ENCODE measurements at regions not wholly inside any gene's neighbourhood (a gene's known extent, or its start where the extent isn't known, plus 50 kb on each side); places are given as distances from the start of the nearest gene placed in this dataset.

GRCh38 chr4:83213640-83214039, 71.0 kb downstream of the COQ2 start:
- DNase-seq = no peak
- no peak for TF ChIP-seq CTCF (IDR thresholded peaks at IDR 0.05; ENCODE audit: low read depth, low read length)
- Histone ChIP-seq H3K4me3 (ENCODE audit: low read depth, low read length) (no peak overlapping the region), H3K27me3 (ENCODE audit: insufficient read depth, low read depth, severe bottlenecking) (no peaks in the 10 kb centered on the region), H3K27ac (no peak overlapping the region), H3K36me3 (no peaks in the 10 kb centered on the region), H3K9me3 (ENCODE audit: severe bottlenecking) (no peaks in the 10 kb centered on the region)

- no peaks in the 10 kb centered on the region for H3K27me3 ChIP-seq (ENCODE audit: insufficient read depth, low read depth, severe bottlenecking)
- DNase-seq = no peak
Measured at GRCh38 chr4:83212041-83212851, 72.4 kb downstream of the COQ2 start.

DNA sequence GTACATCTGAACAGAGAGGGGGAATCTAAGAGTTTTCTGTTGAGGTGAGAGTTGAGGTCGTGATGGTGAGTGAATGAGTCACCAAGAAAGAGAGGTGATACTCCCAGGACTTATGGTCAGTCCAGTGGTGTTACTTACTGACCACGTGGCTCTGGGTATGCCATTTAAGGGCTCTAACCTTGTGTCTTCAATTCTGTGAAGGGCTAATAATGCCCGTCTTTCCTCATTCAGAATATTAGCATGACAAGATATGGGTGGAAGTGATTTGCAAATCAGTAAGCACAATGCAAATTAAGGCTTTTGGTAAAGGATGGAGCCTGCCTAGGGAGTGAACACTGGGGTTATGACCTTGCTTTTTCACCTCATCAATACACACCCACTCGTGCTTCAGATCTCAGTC, 75.2 kb downstream of the COQ2 start:
- no peaks in the 10 kb centered on the region for H3K27me3 ChIP-seq (ENCODE audit: insufficient read depth, low read depth, severe bottlenecking)
- H3K36me3 ChIP-seq = no peaks in the 10 kb centered on the region
- no peak for DNase-seq
- TF ChIP-seq CTCF (IDR thresholded peaks at IDR 0.05; ENCODE audit: low read depth, low read length) = no peak
- no peak overlapping the region for H3K27ac ChIP-seq
- no peaks in the 10 kb centered on the region for H3K9me3 ChIP-seq (ENCODE audit: severe bottlenecking)
- no peak overlapping the region for H3K4me3 ChIP-seq (ENCODE audit: low read depth, low read length)

More at GRCh38 chr4:83212041-83212851, 72.4 kb downstream of the COQ2 start:
- no peak overlapping the region for H3K27ac ChIP-seq
- no peaks in the 10 kb centered on the region for H3K9me3 ChIP-seq (ENCODE audit: severe bottlenecking)
- no peaks in the 10 kb centered on the region for H3K36me3 ChIP-seq
- H3K4me3 ChIP-seq (ENCODE audit: low read depth, low read length) = no peak overlapping the region
- TF ChIP-seq CTCF (IDR thresholded peaks at IDR 0.05; ENCODE audit: low read depth, low read length) = no peak

DNA sequence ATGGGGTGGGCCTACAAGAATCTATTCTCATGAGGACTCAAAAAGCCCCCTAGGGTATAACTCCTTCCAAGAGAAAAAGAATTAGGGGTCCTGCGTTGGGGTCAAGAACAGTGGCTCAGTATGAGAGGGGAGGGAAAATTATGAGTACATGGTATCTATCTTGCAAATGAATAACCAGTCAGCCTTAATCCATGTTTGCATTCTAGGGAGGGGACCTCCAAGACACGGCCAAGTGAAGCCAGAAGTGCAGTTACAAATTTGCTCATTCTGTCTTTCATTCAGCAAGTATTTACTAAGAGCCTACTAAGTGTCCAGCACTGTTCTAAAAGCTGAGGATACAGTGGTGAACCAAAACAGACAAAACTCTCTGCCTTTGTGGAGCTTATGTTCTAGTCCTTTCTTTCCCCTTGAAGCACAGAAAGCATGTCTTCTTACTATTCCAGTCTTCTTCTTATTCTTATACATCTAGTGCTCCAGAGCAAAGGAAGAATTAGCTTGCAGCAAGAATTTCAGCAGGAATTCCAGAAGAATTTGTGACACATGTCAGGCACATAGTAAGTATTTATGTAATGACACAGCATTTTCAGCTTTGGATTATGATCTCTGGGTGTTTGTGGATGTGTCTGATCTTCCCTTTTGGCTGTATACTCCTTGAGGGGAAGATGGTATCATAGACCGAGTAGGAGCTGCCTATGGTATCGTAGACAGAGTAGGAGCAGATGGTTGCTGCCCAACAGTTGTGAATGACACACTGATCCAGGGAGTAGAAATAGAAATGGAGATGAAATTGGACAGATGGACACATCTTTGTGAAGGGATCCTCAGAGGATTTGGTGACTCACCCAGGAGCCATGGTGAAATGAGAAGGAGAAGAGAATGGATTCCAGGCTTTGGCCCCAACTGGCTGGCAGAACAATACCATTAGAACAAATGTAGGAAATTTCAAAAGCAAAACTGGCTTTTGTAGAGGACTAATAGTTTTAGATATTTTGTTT, 75.9 kb downstream of the COQ2 start:
- H3K36me3 ChIP-seq = no peaks in the 10 kb centered on the region
- H3K27ac ChIP-seq = no peak overlapping the region
- DNase-seq = peak; percentile 9
- no peaks in the 10 kb centered on the region for H3K27me3 ChIP-seq (ENCODE audit: insufficient read depth, low read depth, severe bottlenecking)
- no peaks in the 10 kb centered on the region for H3K9me3 ChIP-seq (ENCODE audit: severe bottlenecking)
- TF ChIP-seq CTCF (IDR thresholded peaks at IDR 0.05; ENCODE audit: low read depth, low read length) = no peak
- H3K4me3 ChIP-seq (ENCODE audit: low read depth, low read length) = no peak overlapping the region

- TF ChIP-seq CTCF (IDR thresholded peaks at IDR 0.05; ENCODE audit: low read depth, low read length) = no peak
- H3K4me3 ChIP-seq (ENCODE audit: low read depth, low read length) = no peak overlapping the region
- no peaks in the 10 kb centered on the region for H3K9me3 ChIP-seq (ENCODE audit: severe bottlenecking)
- no peak for DNase-seq
- no peak overlapping the region for H3K27ac ChIP-seq
- no peaks in the 10 kb centered on the region for H3K36me3 ChIP-seq
- no peaks in the 10 kb centered on the region for H3K27me3 ChIP-seq (ENCODE audit: insufficient read depth, low read depth, severe bottlenecking)
Measured at GRCh38 chr4:83207497-83208101, 77.0 kb downstream of the COQ2 start.

Measured in WERI-Rb-1 (cell line).